NOMO-1 treated with DMSO at 0.1 percent for 48 hours (cell line): ENCODE measurements at regions not wholly inside any gene's neighbourhood (a gene's known extent, or its start where the extent isn't known, plus 50 kb on each side); places are given as distances from the start of the nearest gene placed in this dataset.

Experiments used
- DNase-seq: peaks from one replicate; lab custom pipeline; 2025; ENCODE audit not compliant: unreplicated experiment; lab: John Stamatoyannopoulos, UW

DNA sequence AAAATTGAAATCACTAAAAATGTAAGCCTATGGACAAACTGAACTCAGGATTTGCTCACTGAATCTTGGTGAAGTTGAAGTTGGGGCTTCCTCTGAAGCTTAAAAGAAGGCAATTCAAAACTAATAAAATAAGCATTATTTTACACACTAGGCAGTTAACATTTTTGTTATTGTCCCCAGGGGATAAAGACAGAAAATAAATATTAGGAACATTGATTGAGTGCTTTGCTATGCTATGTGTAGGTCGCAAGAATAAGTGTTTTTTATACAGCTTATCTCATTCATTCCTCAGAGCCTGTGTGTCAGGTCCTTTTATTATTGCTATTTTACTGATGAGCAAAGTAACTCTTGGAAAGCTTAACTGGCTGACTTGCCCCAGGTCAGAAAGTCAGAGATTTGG is 82.2 kb downstream of the ZNF608 start:
- no peak for DNase-seq

DNA sequence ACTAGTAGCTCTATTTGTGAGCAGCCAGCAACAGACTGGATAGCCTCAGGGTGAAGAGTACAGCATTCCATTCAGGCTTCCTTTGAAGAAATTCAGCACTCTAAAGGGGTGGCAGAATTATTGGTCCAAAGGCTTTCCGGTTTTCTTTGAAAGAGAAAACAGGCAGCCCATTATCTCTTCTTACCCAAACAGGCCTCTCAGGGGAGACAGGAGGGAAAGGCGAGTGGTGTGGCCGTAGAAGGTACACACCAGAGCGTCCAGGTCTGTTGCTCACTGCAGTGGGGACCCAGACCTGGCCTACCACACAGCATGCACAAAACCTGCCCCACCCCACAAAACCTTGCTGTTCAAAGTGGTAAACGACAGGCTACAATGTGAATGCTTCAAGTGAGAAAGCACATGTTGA is 83.3 kb downstream of the ZNF608 start:
- no peak for DNase-seq

DNA sequence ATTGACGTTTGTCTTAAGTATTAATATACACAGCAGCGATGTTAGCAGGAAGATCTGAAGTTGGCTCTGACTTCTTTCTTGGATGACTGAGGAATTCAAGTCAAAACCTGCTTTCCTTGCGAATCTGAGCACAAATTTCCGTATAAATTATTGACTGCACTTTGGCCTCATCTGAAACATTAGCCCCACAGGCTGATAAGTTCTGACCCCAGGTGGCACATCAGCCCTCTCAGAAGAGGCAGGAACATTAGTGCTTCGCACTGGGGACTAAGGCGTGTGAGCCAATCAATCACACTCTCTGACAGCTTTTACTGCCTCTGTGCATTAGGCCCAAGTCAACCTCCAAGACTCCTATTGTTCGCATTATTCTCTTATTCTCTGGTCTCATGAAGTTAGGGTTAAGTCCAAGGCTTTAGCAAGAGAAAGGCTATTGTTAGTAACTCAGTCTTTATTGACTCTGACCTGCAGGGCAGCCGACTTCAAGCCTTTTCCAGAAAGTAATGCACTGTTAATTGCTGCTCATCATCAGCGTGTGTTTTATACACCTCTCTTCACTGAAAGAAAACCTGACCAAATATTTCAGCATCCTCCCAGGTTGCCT is 84.2 kb downstream of the ZNF608 start:
- no peak for DNase-seq

DNA sequence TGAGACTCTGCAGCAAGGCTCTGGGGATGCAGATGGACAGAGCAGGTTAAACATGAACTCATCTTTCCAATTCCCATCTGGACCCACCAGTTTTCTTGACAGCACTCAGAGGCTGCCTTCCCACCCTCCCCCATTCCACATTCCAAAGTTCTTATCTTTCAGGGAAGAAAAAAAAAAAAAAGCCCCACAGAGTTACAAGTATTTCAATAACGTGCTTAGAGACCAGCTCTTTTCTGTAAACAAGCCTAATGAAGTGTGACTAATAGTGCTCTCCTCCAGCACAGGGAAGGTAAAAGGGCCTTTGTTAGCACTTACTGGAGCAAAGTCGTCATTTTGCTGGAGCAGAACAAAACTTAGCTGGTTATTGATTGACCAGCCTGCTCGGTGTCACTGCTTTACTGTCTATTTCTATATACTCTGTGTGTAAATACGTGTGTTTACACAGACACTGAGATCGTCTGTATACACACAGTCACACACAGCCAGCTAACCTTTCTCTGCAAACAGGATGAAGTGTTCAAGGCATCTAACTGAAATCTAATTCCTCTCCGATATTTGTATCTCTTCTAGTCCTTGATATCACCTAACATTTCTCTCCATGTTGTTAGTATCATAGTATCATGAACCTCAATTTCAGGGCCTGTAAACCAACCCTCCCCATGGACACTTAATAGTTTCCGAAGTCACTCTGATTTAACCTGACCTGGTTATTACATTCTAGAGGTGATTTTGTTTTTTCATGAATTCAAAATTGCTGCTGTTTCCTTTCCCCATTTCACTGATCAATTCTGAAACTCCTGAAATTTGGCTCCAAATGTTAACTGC is 84.9 kb downstream of the ZNF608 start:
- no peak for DNase-seq

DNA sequence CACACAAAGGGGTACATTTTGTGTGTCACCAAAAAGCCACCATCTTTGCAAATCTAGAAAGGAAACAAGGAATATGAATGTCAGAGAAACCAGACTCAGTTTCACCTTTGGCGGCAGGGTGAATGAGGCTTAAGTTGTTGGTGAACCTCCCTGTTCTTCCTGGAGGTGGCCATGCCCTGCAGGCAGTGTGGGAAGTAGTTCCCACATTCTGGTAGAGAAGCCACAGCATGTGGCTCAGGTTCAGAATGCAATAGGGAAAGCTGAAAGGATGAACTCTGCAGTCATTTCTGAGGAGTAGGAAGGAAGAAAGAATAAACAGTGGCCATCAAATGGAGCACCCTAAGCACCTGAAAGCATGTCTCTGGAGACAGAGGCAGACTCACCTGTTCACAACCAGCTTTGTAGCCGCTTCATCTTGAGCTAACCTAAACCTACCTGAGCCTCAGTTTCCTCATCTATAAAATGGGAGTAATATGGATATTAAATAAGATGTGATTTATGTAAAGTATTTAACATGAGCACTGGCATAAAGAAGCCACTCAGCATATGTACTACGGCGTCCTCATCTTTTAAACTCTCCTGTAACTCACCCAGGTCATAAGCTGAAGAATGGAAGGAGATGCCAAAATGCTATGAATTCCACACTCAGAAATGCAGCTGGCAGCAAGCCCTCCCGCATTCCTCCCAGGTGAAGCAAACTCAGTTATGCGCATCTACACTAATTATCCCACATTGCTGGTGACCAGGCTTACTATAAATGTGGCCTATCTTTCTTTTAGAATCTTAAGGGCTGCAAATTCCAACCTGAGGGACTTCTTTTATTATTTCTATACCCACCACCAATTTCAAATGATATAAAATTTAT is 86.0 kb downstream of the ZNF608 start:
- no peak for DNase-seq

DNA sequence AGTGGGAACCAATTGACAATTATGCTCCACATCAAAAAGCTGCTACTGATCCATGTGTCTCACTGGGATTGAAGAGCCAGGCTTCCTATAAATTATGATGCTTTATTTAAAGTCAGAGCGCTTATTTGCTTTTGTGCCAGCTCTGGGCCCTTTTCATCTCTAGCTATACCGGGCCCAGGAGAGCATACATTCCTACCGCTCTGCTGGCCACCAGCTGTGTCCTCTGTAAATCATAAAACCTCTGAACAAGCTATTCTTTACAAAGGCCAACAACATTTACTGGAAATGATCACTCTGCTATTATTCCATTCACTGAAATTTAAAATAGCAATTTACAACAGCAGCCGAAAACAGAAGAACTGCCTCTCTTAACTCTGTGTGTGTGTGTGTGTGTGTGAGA is 86.6 kb downstream of the ZNF608 start:
- DNase-seq: no peak

DNA sequence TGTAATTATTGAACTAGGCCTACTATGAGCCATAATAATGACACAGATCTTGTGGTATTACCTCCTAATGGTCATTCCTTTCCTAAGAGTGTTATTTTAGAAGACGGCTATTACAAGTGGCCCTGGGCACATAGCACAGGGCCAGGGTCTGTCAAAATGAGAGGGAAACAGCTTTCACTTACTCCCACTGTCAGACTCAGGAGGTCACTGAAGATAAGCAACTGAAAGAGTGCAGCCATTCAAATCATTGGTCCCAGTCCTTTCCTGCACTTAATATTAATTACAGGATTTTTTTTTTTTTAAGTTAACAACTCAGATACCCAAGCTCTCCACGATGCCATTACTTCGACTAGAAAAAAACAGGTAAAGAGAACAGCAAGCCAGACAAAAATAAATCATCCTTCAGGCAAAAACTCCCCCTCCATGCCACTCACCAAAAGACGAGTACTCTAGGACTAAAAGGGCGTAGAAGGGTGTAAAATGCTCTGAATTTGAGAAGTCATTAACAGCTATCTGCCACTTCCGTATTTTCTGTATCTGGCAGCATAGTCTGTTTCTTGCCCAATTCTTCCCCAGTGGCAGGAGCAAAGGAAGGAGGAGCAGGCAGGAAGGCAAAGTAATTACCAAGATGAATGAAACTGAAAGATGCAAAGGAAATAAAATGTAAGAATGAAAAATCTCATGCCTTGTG is 87.4 kb downstream of the ZNF608 start:
- DNase-seq: peak; percentile 90

DNA sequence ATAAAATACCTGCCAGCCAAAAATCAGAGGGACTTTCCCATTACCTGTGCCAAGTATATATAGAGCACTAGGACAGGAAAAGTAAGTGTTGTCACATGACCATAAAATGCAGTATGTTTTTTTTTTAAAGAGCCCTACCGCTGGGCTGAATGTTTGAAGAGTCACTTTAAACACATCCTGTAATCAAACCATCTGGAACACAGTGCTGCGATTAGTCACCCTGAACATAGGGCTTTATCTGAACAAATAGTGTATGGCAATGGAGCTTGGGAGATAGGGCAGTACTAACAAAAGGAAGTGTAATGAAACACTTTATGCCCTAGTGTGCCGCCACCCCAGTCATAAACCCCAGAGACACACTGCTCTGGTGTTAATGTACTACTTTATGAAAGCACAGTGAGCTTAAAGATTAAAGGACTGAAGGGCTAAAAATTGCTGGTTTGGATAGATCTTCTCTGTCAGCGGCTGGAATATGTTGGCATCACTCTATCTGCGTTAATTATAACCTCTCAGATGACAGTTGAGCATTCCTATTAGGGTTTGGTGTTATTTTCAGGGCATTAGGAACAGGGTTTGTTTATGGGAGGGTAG is 90.4 kb downstream of the ZNF608 start:
- peak; percentile 26 for DNase-seq

DNA sequence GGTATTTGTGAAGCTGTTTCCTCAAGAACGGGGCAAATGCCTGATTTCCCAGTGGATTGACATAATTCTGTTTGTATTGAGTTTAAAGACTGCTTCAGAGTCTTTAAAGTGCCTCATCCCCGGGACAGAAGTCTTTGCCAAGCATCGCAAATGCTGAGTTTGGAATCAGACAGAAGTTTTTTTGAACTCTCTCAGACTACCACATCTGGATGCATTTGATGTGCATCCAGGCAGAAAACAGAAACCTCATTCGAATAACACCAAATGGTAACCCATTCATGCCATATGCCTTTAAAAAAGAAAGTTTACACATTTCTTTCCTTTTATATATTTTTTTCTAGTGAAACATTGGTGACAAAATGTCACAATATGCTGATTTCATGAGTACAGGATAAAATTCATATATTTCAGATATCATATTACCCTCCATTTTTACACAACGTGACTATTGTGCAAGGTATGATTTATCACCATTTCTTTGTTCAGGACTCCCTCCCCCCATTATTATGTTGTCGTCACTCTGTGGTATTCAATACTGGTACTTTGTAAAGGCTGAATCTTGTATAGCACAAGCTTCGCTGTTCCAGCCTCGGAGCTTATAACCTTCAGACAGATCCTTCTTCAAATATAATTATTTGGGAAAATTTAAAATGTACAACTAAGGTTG is 91.1 kb downstream of the ZNF608 start:
- DNase-seq: no peak

DNA sequence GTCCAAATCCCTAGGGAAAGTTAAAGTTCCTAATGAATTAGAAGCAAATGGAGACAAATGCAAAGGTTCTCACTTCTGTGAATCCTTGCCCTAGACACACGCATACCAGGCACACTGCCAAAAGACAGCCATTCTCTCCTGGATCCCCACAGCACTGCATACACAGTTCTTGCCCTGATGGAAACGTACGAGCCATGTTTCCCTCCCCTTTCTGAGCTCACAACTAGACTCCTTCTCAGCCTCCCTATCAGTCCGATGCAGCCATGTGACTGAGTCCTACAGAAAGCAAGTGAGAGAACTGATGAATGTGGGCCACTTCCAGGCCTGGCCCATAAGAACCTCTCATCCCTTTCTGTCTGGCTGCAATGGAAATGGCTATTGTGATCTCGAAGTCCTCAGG is 92.0 kb downstream of the ZNF608 start:
- DNase-seq: no peak

DNA sequence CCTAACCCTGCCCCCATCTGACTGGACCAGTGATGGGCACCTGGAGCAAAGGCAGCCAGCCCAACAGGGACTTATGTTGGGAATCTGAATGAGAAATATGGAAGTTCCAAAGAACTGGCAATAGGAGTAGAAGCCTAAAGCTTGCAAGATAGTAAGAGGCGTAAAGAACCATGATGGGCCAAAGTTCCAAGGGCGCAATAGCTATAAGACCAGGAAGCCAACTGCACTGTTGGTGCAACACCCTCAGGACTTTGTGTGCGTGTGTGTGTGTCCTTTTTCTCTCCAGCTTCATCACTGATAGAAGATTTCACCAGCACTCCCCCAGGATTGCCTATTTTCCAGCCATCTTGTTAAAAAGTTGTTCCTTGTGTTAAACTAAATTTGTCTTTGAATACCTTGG is 92.8 kb downstream of the ZNF608 start:
- DNase-seq: no peak

DNA sequence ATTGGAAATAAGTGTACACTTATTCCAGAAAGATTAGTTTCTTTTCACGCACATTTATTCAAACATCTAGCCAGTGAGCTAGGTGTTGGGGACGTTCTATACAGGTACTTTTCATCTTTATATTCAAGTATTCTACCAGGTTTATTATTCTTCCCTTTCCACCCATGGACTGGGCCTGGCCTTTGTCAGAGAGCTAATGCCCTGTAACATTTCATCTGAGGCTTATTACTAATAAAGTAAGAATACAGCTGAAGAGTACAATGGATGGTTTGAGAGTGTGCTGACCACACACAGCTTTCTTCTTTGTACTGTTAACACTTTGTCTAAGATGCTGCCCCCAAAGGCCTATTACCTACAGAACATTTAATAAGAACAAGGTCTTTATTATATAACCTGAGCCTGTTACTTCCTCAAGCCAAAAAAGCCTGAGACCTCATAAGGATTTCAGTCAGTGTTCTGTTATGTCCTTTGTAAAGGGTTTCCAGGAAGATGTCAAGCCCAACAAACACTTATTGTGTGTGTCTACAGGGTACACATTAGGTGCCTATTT is 93.5 kb downstream of the ZNF608 start:
- no peak for DNase-seq

DNA sequence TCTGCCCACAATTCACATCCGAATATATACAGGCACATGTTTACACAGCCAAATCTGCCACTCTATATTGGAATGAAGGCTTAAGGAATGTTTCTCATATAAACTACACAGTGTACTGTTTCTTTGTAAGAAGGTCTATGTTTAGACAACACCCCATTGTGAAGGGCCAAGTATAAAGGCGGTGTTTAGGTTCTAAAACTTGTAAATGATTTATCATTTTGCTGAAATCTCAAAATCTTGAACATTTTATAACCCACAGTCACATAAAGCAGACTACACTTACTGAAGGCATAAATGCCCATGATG is 94.0 kb downstream of the ZNF608 start:
- DNase-seq: no peak

DNA sequence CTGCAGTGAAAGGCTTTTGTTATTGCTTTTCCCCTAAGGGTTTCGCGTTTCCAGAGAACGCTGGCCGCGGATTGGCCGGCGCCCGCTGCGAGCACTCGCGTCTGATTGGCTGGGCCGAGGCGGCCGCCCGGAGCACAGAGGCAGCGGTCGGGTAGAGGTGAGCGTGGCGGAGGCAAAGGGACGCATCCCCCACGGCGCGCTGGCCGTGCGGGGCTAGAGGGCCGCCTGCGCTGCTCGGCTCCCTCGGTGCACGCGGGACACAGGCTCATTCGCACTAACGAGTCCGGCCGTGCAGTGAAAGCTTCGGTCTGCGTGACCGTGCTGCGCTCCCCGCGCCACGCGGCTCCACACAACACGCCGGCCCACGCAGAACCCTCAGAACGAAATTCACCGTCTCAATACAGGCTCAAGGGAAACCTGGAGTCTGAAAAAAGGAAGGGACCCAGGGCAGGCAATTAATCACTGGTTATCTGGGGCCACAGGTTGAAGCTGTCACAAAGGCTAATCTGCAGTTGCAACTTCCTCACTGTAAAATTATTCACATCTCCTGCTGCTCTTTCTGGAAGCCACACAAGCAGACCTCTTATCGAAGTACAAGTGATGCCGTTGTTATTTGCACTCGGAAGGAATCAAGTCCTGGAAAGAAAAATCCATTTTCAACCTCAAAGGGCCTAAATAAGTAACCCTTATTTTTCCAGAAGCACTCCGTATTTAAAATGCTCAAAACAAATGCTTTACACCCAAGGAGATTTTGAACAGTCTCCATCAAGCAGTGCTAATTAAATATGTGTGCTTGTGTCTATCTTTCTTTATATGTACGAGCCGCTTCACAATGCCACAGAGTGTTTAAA is 94.6 kb downstream of the ZNF608 start:
- DNase-seq: peak; percentile 84

DNA sequence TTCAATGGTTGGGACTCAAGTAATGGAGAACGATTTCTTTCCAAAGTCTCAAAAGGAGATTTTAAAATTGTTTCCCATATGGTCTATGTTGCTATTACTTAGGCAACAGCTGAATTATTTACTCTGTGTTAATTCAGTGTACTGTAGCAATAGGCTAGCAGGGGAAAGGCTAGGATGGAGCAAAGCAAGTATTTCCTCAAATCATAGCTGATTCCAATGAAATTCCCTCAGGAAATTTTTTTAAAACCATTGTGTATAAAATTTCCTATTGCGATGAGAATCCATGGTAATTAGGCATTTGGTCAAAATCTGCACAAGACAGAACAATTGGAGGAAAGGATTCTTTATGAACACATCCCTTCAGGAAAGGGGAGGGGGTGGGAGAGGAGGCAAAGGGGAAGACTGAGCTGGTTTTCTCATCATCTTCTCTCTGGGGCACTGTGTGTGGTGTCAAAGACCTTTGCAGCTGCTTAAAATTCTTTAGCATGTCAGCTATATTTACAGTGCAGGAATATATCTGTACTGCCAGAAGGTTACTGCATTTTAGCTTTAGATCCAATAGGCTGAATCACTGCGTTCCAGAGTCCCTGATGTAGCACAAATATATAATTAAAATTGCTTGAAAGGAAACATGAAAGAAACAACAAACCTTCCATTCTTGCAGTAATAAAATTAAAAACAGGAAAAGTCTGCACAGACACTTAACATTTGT is 95.3 kb downstream of the ZNF608 start:
- DNase-seq: no peak

DNA sequence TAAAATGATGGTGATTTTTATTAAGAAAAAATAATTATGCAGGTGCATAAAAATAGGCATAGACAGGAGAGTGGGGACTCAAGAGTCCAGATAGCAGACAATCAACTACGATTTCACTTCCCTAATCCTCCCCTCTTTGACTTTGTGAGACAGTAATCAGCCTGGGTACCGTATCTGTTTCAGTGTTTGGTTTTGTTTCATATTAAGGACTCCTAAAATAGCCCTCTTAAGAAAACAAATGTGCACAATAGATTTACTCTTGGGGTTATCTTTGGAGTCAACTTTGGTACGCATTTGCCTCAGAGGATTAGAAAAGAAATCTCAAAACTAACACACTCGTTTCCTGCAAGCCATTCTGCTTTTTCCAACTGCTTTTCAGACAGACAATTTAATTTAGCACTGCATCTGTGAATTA is 96.3 kb downstream of the ZNF608 start:
- DNase-seq: peak; percentile 79

DNA sequence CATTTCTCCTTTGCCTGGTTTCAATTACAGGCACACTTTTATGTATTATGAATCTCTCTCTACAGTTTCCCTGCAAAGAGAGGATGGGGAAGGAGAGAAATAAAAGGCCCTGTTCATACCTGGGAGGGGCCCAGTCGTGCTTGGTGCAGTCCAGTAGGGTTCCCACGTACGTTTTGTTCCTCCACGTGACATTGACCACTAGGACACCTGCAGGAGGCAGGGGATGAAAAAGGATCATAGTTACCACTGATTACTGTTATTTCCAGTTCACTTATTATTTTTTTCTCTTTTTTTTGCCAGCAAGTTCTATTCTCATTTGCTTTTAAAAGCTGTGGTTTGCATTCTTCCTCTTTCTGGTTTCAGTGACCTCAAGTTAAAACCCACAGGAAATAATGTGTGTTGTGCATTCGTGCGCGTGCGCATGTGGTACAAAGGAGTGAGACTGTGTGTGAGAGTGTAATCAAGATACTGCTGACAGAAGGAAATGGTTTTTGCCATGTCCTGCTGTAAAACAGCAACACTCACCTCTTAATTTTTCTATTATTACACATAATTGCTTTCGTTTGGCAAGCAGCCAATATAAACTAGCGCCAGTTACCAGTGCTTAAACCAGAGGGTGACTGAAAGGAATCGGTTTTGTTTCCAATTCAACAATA is 96.8 kb downstream of the ZNF608 start:
- peak; percentile 99 for DNase-seq

DNA sequence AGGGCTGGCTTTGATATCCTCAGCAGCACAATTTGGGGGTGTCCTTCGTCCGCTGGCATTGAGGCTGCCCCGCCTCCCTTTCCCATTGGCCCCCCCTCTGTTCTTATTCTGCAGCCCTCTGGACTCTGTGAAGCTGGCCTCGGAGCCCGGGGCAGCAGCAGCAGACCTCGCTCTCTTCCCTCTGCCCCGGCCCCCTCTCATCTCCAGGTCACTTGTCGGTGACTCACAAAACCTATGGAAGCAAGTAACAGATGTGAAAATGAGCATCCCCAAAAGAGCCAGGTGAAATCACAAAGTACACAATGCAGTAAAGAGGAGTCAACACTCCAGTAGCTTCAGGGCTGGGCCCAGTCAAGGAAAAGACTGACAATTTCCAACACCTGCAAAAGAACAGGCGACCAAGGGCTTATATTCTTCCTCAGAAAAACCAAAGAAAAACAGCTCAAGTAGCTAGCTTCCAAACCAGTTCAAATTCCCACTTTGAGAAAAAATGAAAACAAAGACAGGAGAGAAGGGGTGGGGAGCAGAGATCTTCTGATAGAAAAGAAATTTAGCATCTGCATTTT is 97.5 kb downstream of the ZNF608 start:
- DNase-seq: no peak
